ENCODE measurements at regions not wholly inside any gene's neighbourhood (a gene's known extent, or its start where the extent isn't known, plus 50 kb on each side); places are given as distances from the start of the nearest gene placed in this dataset.

GRCh38 chr2:215782295-215782694 lies 231.1 kb downstream of the MREG start:
- H3K79me2 ChIP-seq (ENCODE audit: insufficient read depth, low read length), result no peaks in the 10 kb centered on the region
- H3K9me3 ChIP-seq (ENCODE audit: insufficient read depth, low read depth, low read length), result no peaks in the 10 kb centered on the region
- H2AFZ ChIP-seq (ENCODE audit: low read length), result no peak overlapping the region
- H3F3A ChIP-seq (ENCODE audit: low read depth), result no peaks in the 10 kb centered on the region
- no peak overlapping the region for H3K9ac ChIP-seq (ENCODE audit: low read depth, low read length, poor library complexity, severe bottlenecking)
- H3K27me3 ChIP-seq (ENCODE audit: insufficient read depth, low read length, poor library complexity, severe bottlenecking), result no peaks in the 10 kb centered on the region
- no peak overlapping the region for H3K4me2 ChIP-seq (ENCODE audit: low read depth, low read length, poor library complexity, severe bottlenecking)
- H3K4me3 ChIP-seq (ENCODE audit: low read length, poor library complexity, severe bottlenecking), result no peak overlapping the region
- TF ChIP-seq EZH2phosphoT487 (IDR thresholded peaks at IDR 0.05; ENCODE audit: borderline replicate concordance) (no peak), CTCF (conservative IDR thresholded peaks at IDR 0.05; ENCODE audit: low read length) (no peak)
- no peaks in the 10 kb centered on the region for H4K20me1 ChIP-seq (ENCODE audit: insufficient read depth, low read length, poor library complexity, severe bottlenecking)
- H3K4me1 ChIP-seq (ENCODE audit: insufficient read depth, low read length, poor library complexity, severe bottlenecking), result no peaks in the 10 kb centered on the region
- no peaks in the 10 kb centered on the region for H3K36me3 ChIP-seq (ENCODE audit: insufficient read depth, low read length)
- H3K9me2 ChIP-seq (replicated peaks; ENCODE audit: low read depth, low read length), result no peaks in the 10 kb centered on the region

- H3K4me1 ChIP-seq (ENCODE audit: insufficient read depth, low read length, poor library complexity, severe bottlenecking), result no peaks in the 10 kb centered on the region
- H3K27me3 ChIP-seq (ENCODE audit: insufficient read depth, low read length, poor library complexity, severe bottlenecking), result no peaks in the 10 kb centered on the region
- H3K4me3 ChIP-seq (ENCODE audit: low read length, poor library complexity, severe bottlenecking), result no peak overlapping the region
- no peak overlapping the region for H2AFZ ChIP-seq (ENCODE audit: low read length)
- no peaks in the 10 kb centered on the region for H3F3A ChIP-seq (ENCODE audit: low read depth)
- no peak overlapping the region for H3K9ac ChIP-seq (ENCODE audit: low read depth, low read length, poor library complexity, severe bottlenecking)
- H3K9me3 ChIP-seq (ENCODE audit: insufficient read depth, low read depth, low read length), result no peaks in the 10 kb centered on the region
- no peaks in the 10 kb centered on the region for H3K36me3 ChIP-seq (ENCODE audit: insufficient read depth, low read length)
- no peaks in the 10 kb centered on the region for H4K20me1 ChIP-seq (ENCODE audit: insufficient read depth, low read length, poor library complexity, severe bottlenecking)
- H3K4me2 ChIP-seq (ENCODE audit: low read depth, low read length, poor library complexity, severe bottlenecking), result no peak overlapping the region
- no peak for TF ChIP-seq CTCF (conservative IDR thresholded peaks at IDR 0.05; ENCODE audit: low read length)
- TF ChIP-seq EZH2phosphoT487 (IDR thresholded peaks at IDR 0.05; ENCODE audit: borderline replicate concordance), result no peak
- H3K79me2 ChIP-seq (ENCODE audit: insufficient read depth, low read length), result no peaks in the 10 kb centered on the region
- H3K9me2 ChIP-seq (replicated peaks; ENCODE audit: low read depth, low read length), result no peaks in the 10 kb centered on the region
Observed at GRCh38 chr2:215780907-215781685, 232.3 kb downstream of the MREG start.

GRCh38 chr2:215780313-215780712 lies 233.0 kb downstream of the MREG start:
- no peaks in the 10 kb centered on the region for H3K4me1 ChIP-seq (ENCODE audit: insufficient read depth, low read length, poor library complexity, severe bottlenecking)
- no peak overlapping the region for H3K4me2 ChIP-seq (ENCODE audit: low read depth, low read length, poor library complexity, severe bottlenecking)
- H3K36me3 ChIP-seq (ENCODE audit: insufficient read depth, low read length), result no peaks in the 10 kb centered on the region
- no peaks in the 10 kb centered on the region for H4K20me1 ChIP-seq (ENCODE audit: insufficient read depth, low read length, poor library complexity, severe bottlenecking)
- TF ChIP-seq CTCF (conservative IDR thresholded peaks at IDR 0.05; ENCODE audit: low read length) (no peak), EZH2phosphoT487 (IDR thresholded peaks at IDR 0.05; ENCODE audit: borderline replicate concordance) (no peak)
- no peak overlapping the region for H3K4me3 ChIP-seq (ENCODE audit: low read length, poor library complexity, severe bottlenecking)
- H2AFZ ChIP-seq (ENCODE audit: low read length), result no peak overlapping the region
- no peak overlapping the region for H3K9ac ChIP-seq (ENCODE audit: low read depth, low read length, poor library complexity, severe bottlenecking)
- no peaks in the 10 kb centered on the region for H3K79me2 ChIP-seq (ENCODE audit: insufficient read depth, low read length)
- H3K9me3 ChIP-seq (ENCODE audit: insufficient read depth, low read depth, low read length), result no peaks in the 10 kb centered on the region
- H3K27me3 ChIP-seq (ENCODE audit: insufficient read depth, low read length, poor library complexity, severe bottlenecking), result no peaks in the 10 kb centered on the region
- H3K9me2 ChIP-seq (replicated peaks; ENCODE audit: low read depth, low read length), result no peaks in the 10 kb centered on the region
- no peaks in the 10 kb centered on the region for H3F3A ChIP-seq (ENCODE audit: low read depth)
